Ectodermal cell (in vitro differentiated cells): ENCODE measurements at regions not wholly inside any gene's neighbourhood (a gene's known extent, or its start where the extent isn't known, plus 50 kb on each side); places are given as distances from the start of the nearest gene placed in this dataset.

Experiments used
- H3K27ac ChIP-seq: 2 replicates; pipeline ENCODE4 v1.7.0; 2013; ENCODE audit warnings: mild to moderate bottlenecking, low read depth, low read length; ENCODE audit not compliant: insufficient read depth, poor library complexity, severe bottlenecking
- H3K27me3 ChIP-seq: 2 replicates; pipeline ENCODE4 v1.7.0; 2013; ENCODE audit warnings: mild to moderate bottlenecking, low read length; ENCODE audit not compliant: insufficient read depth, control insufficient read depth, poor library complexity, severe bottlenecking
- H3K36me3 ChIP-seq: one replicate; pipeline ENCODE4 v1.7.0; 2013; ENCODE audit warnings: low read length; ENCODE audit not compliant: control insufficient read depth, insufficient read depth
- H3K4me1 ChIP-seq: one replicate; pipeline ENCODE4 v1.7.0; 2013; ENCODE audit warnings: low read length; ENCODE audit not compliant: control insufficient read depth, insufficient read depth
- H3K4me3 ChIP-seq: 2 replicates; pipeline ENCODE4 v1.7.0; 2013; ENCODE audit warnings: low read depth, low read length, control low read depth; ENCODE audit not compliant: insufficient read depth
- H3K9me3 ChIP-seq: 2 replicates; pipeline ENCODE4 v1.7.0; 2013; ENCODE audit warnings: mild to moderate bottlenecking, low read length, moderate library complexity; ENCODE audit not compliant: control insufficient read depth
- whole genome bisulfite sequencing, 2 experiments: methylation state at CpG; one replicate each; pipeline ENCODE4 v1.1.7; 2013; ENCODE audit warnings: missing lambda C conversion rate in 2 of 2; 5-methylcytosine and 5-hydroxymethylcytosine counted together

DNA sequence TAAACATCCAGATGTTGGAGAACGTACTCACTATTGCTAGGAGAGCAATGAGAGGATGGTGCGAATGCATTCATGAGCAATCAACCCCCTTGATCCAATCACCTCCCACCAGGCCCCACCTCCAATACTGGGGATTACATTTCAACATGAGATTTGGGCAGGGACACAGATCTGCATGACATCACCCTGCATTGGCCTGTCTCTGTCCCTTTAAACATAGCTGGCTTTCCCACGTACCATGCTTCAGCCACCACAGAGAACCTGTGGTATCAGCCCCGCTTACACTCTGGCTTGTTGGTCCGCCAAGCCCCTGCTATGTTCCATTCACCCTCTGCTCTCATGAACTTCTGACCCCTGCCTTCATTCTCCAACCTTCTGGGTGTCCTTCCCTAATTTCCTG, 157.5 kb upstream of the E2F8 start:
- H3K27ac ChIP-seq = no peak overlapping the region
- no peaks in the 10 kb centered on the region for H3K9me3 ChIP-seq
- 79 to 82% methylated on average over 5 of the region's 5 CpGs for WGBS, 2 experiments
- no peaks in the 10 kb centered on the region for H3K36me3 ChIP-seq
- H3K27me3 ChIP-seq = no peaks in the 10 kb centered on the region
- no peak overlapping the region for H3K4me3 ChIP-seq
- H3K4me1 ChIP-seq = no peaks in the 10 kb centered on the region

DNA sequence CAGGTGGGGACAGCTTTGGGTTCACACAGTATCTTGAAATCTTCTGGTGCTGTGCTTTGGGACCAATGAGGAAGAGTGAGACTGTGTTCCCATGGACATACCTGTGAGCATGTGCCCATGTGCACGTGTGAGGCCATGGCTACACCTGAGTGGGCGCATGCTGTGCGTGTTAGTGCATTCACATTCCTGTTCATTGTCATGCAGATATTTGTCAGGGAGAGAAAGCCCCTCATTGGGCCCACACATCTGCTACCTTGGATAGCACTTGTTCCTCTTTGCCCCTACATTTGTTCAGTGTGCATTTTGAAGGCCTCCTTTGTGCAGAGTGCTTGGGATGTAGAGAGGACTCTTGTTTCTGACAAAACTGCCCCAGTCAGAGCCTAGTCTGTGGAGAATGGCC, 154.3 kb upstream of the E2F8 start:
- 50 to 63% methylated on average over 3 of the region's 3 CpGs for WGBS, 2 experiments
- no peaks in the 10 kb centered on the region for H3K27me3 ChIP-seq
- H3K4me1 ChIP-seq = no peaks in the 10 kb centered on the region

GRCh38 chr11:19394525-19395016, 153.8 kb upstream of the E2F8 start:
- Histone ChIP-seq H3K36me3 (no peaks in the 10 kb centered on the region), H3K27ac (no peak overlapping the region), H3K4me3 (no peak overlapping the region), H3K9me3 (no peaks in the 10 kb centered on the region), H3K27me3 (no peaks in the 10 kb centered on the region), H3K4me1 (no peaks in the 10 kb centered on the region)
- 91 to 97% methylated on average over 5 of the region's 5 CpGs for WGBS, 2 experiments

More for the DNA sequence above, 154.3 kb upstream of the E2F8 start:
- Histone ChIP-seq H3K9me3 (no peaks in the 10 kb centered on the region), H3K36me3 (no peaks in the 10 kb centered on the region), H3K27ac (no peak overlapping the region), H3K4me3 (no peak overlapping the region)

- H3K4me1 ChIP-seq = no peaks in the 10 kb centered on the region
- no peaks in the 10 kb centered on the region for H3K9me3 ChIP-seq
- 75 to 83% methylated on average over 1 of the region's 1 CpG for WGBS, 2 experiments
- H3K27me3 ChIP-seq = no peaks in the 10 kb centered on the region
- H3K4me3 ChIP-seq = no peak overlapping the region
- no peak overlapping the region for H3K27ac ChIP-seq
- H3K36me3 ChIP-seq = no peaks in the 10 kb centered on the region
These were observed 153.2 kb upstream of the E2F8 start for GRCh38 chr11:19393941-19394340.

- Histone ChIP-seq H3K36me3 (no peaks in the 10 kb centered on the region), H3K27ac (no peak overlapping the region), H3K4me3 (no peak overlapping the region), H3K27me3 (no peaks in the 10 kb centered on the region), H3K9me3 (no peaks in the 10 kb centered on the region), H3K4me1 (no peaks in the 10 kb centered on the region)
- 91 to 96% methylated on average over 2 to 3 of the region's 3 CpGs for WGBS, 2 experiments
These were observed 152.2 kb upstream of the E2F8 start for GRCh38 chr11:19392847-19393518.

GRCh38 chr11:19392321-19392720, 151.6 kb upstream of the E2F8 start:
- H3K9me3 ChIP-seq = no peaks in the 10 kb centered on the region
- no peak overlapping the region for H3K4me3 ChIP-seq
- 90 to 93% methylated on average over 3 of the region's 3 CpGs for WGBS, 2 experiments
- H3K36me3 ChIP-seq = no peaks in the 10 kb centered on the region
- H3K27me3 ChIP-seq = no peaks in the 10 kb centered on the region
- H3K4me1 ChIP-seq = no peaks in the 10 kb centered on the region
- H3K27ac ChIP-seq = no peak overlapping the region

- H3K27me3 ChIP-seq = no peaks in the 10 kb centered on the region
- 57% methylated on average over 1 of the region's 2 CpGs; no CpG with 5 or more reads in 1 of the 2 experiments for WGBS, 2 experiments
- no peak overlapping the region for H3K27ac ChIP-seq
- no peak overlapping the region for H3K4me3 ChIP-seq
- H3K9me3 ChIP-seq = no peaks in the 10 kb centered on the region
- no peaks in the 10 kb centered on the region for H3K4me1 ChIP-seq
- H3K36me3 ChIP-seq = no peaks in the 10 kb centered on the region
These were observed 150.9 kb upstream of the E2F8 start for GRCh38 chr11:19391652-19392051.

DNA sequence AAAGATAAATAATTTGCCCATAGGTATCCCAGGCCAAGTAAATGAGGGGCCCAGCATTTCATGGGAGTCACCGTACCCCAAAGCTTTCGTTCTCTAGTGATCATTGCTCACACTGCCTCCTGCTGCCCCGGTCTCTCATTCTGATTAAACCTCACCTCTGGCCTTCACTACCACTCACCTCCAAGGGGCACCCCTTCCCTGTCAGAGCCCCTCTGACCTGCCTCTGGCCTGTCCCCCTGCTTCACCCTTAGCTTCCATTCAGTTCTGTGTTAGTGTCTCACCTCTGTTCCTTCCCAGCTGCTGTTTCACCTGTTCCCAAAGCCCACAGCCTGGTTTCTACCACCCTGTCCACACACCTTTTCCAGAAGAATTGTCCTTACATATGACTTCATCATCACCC, 150.3 kb upstream of the E2F8 start:
- H3K9me3 ChIP-seq = no peaks in the 10 kb centered on the region
- no peaks in the 10 kb centered on the region for H3K4me1 ChIP-seq
- no peaks in the 10 kb centered on the region for H3K36me3 ChIP-seq
- no peak overlapping the region for H3K27ac ChIP-seq
- H3K27me3 ChIP-seq = no peaks in the 10 kb centered on the region
- 79 to 81% methylated on average over 3 of the region's 3 CpGs for WGBS, 2 experiments
- H3K4me3 ChIP-seq = no peak overlapping the region

- H3K4me3 ChIP-seq = no peak overlapping the region
- 92 to 97% methylated on average over 3 of the region's 3 CpGs for WGBS, 2 experiments
- no peaks in the 10 kb centered on the region for H3K9me3 ChIP-seq
- no peaks in the 10 kb centered on the region for H3K36me3 ChIP-seq
- no peak overlapping the region for H3K27ac ChIP-seq
- H3K27me3 ChIP-seq = no peaks in the 10 kb centered on the region
- H3K4me1 ChIP-seq = no peaks in the 10 kb centered on the region
These were observed 149.1 kb upstream of the E2F8 start for GRCh38 chr11:19389787-19390303.

DNA sequence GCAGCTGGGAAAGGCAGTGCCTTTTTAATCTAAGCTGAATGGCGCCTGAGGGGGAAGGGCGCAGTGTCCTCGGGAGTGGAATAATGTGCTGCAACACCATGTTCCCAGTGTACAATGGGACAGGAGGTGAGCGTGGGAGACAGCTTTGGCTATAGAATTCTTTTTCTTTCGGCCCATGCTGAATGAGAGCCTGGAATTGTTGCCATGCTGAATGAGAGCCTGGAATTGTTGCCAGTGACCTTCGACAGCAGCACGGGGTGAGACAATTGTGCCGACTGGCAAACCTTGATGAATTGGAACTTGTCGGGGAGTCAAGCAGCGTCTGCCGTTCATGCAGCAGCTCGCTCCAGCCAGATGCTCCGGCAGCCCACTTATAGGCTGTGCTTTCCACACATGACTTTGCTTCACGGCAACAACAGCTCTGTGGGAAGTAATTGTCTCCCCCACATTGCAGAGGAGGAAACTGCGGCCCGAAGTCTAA, 141.4 kb upstream of the E2F8 start:
- Histone ChIP-seq H3K27me3 (no peaks in the 10 kb centered on the region), H3K4me3 (no peak overlapping the region), H3K36me3 (no peaks in the 10 kb centered on the region), H3K27ac (peak overlapping the region; percentile 65), H3K9me3 (no peaks in the 10 kb centered on the region), H3K4me1 (peaks cover 11% of the 10 kb centered on the region)
- 64 to 77% methylated on average over 16 of the region's 16 CpGs for WGBS, 2 experiments
